ENCODE measurements at regions not wholly inside any gene's neighbourhood (a gene's known extent, or its start where the extent isn't known, plus 50 kb on each side); places are given as distances from the start of the nearest gene placed in this dataset.

DNA sequence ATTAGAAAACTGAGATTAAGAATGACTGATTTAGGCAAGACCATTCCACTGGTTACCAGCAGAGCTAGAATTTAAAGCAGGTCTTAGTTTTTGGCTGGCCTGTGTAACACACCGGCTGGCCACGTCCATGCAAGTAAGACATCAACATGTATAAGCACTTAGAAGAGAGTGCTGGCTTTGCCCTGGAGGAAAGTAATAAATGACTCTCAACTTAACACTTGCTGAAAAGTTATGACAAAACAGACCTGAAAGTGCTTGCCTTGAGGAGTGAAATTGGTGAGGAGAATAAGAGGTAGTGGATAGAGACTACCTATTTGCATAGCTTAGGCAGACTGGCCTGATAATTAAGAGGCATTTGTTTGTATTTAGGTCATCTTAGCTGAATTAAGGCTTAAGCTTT lies 165.7 kb upstream of the KCNJ3 start:
- no peak for DNase-seq (ENCODE audit: low spot score)
- H3K27ac Mint-ChIP-seq (ENCODE audit: unreplicated experiment): no peak overlapping the region
- H3K4me3 Mint-ChIP-seq (ENCODE audit: unreplicated experiment): no peak overlapping the region
- no peaks in the 10 kb centered on the region for H3K9me3 Mint-ChIP-seq (ENCODE audit: low read depth)
- no peaks in the 10 kb centered on the region for H3K36me3 Mint-ChIP-seq (ENCODE audit: low read depth)
- TF ChIP-seq, protein P1, sequence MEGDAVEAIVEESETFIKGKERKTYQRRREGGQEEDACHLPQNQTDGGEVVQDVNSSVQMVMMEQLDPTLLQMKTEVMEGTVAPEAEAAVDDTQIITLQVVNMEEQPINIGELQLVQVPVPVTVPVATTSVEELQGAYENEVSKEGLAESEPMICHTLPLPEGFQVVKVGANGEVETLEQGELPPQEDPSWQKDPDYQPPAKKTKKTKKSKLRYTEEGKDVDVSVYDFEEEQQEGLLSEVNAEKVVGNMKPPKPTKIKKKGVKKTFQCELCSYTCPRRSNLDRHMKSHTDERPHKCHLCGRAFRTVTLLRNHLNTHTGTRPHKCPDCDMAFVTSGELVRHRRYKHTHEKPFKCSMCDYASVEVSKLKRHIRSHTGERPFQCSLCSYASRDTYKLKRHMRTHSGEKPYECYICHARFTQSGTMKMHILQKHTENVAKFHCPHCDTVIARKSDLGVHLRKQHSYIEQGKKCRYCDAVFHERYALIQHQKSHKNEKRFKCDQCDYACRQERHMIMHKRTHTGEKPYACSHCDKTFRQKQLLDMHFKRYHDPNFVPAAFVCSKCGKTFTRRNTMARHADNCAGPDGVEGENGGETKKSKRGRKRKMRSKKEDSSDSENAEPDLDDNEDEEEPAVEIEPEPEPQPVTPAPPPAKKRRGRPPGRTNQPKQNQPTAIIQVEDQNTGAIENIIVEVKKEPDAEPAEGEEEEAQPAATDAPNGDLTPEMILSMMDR (IDR thresholded peaks at IDR 0.05): no peak
- peaks cover 6% of the 10 kb centered on the region for H3K27me3 Mint-ChIP-seq (ENCODE audit: low read depth)
- peaks cover 3% of the 10 kb centered on the region for H3K4me1 Mint-ChIP-seq (ENCODE audit: low read depth)

DNA sequence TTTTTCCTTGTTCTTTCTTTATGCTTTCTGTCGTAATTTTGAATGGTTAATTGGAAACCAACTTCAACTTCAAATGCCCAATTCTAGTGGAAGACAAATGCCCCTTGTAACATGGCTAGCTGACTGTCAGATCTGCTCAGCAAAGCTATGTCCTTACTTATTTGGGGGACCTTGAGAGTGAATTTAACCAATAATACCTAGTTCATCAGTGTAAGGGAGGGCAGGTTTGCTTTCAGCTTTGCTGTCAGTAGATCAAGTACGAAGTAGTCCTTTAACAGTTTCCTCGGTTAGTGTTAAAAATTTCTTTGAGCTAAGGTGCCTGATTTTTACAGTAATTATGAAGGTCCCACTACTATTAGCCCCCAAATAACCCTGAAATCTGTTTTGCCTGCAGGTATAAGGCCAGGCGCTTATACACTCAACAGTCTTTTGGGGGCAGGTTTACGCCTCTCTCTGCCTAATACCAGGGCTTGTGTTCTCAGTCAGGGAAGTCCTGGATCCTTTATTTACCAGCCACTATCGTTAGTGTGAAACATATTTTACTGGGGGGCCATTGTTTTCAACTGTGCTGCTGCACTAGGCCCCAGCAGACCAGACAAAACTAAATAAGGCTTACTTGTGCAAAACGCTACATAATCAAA lies 165.1 kb upstream of the KCNJ3 start:
- Mint-ChIP-seq H3K9me3 (ENCODE audit: low read depth) (no peaks in the 10 kb centered on the region), H3K4me3 (ENCODE audit: unreplicated experiment) (no peak overlapping the region), H3K4me1 (ENCODE audit: low read depth) (peaks cover 3% of the 10 kb centered on the region), H3K36me3 (ENCODE audit: low read depth) (no peaks in the 10 kb centered on the region), H3K27ac (ENCODE audit: unreplicated experiment) (no peak overlapping the region), H3K27me3 (ENCODE audit: low read depth) (peaks cover 6% of the 10 kb centered on the region)
- DNase-seq (ENCODE audit: low spot score): no peak
- TF ChIP-seq, protein P1 (IDR thresholded peaks at IDR 0.05): no peak

DNA sequence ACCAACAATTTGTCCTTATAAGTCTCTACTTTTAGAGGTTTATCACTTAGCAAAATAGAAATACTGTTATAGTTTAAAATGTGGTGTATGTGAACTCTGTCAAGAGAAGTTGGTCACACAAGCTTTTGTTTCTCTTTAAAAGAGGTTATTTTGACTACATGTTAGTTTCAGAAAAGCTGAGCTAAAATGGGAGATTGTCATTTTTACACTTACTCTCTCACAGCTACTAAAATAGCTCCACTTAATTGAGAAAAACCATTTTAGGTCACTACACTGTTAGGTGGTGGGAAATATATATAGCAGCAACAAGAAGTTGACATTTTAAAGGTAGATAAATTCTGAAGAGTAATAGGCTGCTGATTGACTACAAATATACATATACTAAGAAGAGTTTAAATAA lies 161.5 kb upstream of the KCNJ3 start:
- TF ChIP-seq, protein P1 (IDR thresholded peaks at IDR 0.05): no peak
- no peaks in the 10 kb centered on the region for H3K36me3 Mint-ChIP-seq (ENCODE audit: low read depth)
- no peak overlapping the region for H3K27ac Mint-ChIP-seq (ENCODE audit: unreplicated experiment)
- H3K4me3 Mint-ChIP-seq (ENCODE audit: unreplicated experiment): no peak overlapping the region
- H3K27me3 Mint-ChIP-seq (ENCODE audit: low read depth): peaks cover 9% of the 10 kb centered on the region
- no peaks in the 10 kb centered on the region for H3K9me3 Mint-ChIP-seq (ENCODE audit: low read depth)
- DNase-seq (ENCODE audit: low spot score): no peak
- H3K4me1 Mint-ChIP-seq (ENCODE audit: low read depth): peaks cover 3% of the 10 kb centered on the region

DNA sequence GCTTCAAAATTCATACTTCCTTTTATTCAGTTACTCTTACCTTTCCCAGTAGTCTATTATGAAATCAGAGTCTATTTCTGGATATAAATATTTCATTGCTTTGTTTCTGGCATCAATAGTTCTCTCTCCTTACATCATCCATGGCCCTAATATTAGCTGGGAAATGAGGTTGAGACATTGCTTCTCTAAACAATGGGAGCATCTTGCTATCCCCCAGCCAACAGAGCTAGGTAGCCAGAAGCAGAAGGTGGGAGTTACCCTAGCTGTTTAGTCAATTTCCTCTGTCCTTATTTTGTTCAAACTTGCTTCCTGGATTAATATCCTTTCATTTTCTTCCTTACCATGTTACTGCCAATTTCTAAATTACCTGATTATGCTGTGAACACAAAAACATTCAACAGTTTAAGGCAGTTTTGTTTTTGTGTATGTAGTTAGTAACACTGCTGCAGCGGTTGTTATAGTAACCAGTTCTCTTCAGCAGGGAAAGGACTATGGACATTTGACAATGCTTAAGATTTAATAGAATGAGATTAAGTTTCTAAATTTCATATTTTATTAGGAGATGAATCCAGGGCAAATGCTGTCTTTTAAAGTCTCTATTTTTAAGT lies 160.5 kb upstream of the KCNJ3 start:
- Mint-ChIP-seq H3K36me3 (ENCODE audit: low read depth) (no peaks in the 10 kb centered on the region), H3K27me3 (ENCODE audit: low read depth) (peaks cover 7% of the 10 kb centered on the region), H3K9me3 (ENCODE audit: low read depth) (no peaks in the 10 kb centered on the region), H3K4me3 (ENCODE audit: unreplicated experiment) (no peak overlapping the region), H3K4me1 (ENCODE audit: low read depth) (no peaks in the 10 kb centered on the region), H3K27ac (ENCODE audit: unreplicated experiment) (no peak overlapping the region)
- TF ChIP-seq, protein P1 (IDR thresholded peaks at IDR 0.05): no peak
- DNase-seq (ENCODE audit: low spot score): no peak

DNA sequence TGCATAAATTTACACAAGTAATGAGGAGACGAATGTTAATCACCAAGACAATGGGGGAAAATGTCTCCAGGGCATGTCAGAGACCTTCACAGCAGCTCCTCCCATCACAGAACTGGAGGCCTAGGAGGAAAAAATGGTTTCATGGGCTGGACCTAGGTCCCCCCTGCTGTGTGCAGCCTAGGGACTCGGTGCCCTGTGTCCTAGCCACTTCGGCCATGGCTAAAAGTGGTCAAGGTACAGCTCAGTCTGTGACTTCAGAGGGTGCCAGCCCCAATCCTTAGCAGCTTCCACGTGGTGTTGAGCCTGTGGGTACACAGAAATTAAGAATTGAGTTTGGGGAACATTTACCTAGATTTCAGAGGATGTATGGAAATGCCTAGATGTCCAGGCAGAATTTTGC lies 152.2 kb upstream of the KCNJ3 start:
- TF ChIP-seq, protein P1 (IDR thresholded peaks at IDR 0.05): no peak
- Mint-ChIP-seq H3K4me3 (ENCODE audit: unreplicated experiment) (no peak overlapping the region), H3K9me3 (ENCODE audit: low read depth) (peaks cover 10% of the 10 kb centered on the region)

More for the DNA sequence above, 152.2 kb upstream of the KCNJ3 start:
- H3K36me3 Mint-ChIP-seq (ENCODE audit: low read depth): no peaks in the 10 kb centered on the region
- no peak for DNase-seq (ENCODE audit: low spot score)
- peaks cover 6% of the 10 kb centered on the region for H3K27me3 Mint-ChIP-seq (ENCODE audit: low read depth)
- H3K27ac Mint-ChIP-seq (ENCODE audit: unreplicated experiment): no peak overlapping the region
- H3K4me1 Mint-ChIP-seq (ENCODE audit: low read depth): no peaks in the 10 kb centered on the region
